IgD-negative memory B cell (primary cell): ENCODE measurements at regions not wholly inside any gene's neighbourhood (a gene's known extent, or its start where the extent isn't known, plus 50 kb on each side); places are given as distances from the start of the nearest gene placed in this dataset.

Experiments used
- H3K27ac Mint-ChIP-seq, 3 donors: one replicate each; pipeline ENCODE4 v1.8.0; 2020 to 2022; ENCODE audit warnings: mild to moderate bottlenecking in 3 of 3, mixed read lengths in 3 of 3, moderate library complexity in 1 of 3
- H3K27me3 Mint-ChIP-seq: one replicate; pipeline ENCODE4 v1.8.0; 2021; ENCODE audit warnings: mixed read lengths
- H3K36me3 Mint-ChIP-seq: one replicate; pipeline ENCODE4 v1.8.0; 2020; ENCODE audit warnings: mild to moderate bottlenecking, mixed read lengths
- H3K4me1 Mint-ChIP-seq, 3 donors: one replicate each; pipeline ENCODE4 v1.8.0; 2020 to 2022; ENCODE audit warnings: mixed read lengths in 3 of 3, mild to moderate bottlenecking in 1 of 3
- H3K4me3 Mint-ChIP-seq, 4 donors: one replicate each; pipeline ENCODE4 v1.8.0; 2020 to 2022; ENCODE audit warnings: mild to moderate bottlenecking in 4 of 4, mixed read lengths in 4 of 4, moderate library complexity in 3 of 4
- H3K9me3 Mint-ChIP-seq, 3 donors: one replicate each; pipeline ENCODE4 v1.8.0; 2020 to 2021; ENCODE audit warnings: mixed read lengths in 3 of 3, mild to moderate bottlenecking in 1 of 3

DNA sequence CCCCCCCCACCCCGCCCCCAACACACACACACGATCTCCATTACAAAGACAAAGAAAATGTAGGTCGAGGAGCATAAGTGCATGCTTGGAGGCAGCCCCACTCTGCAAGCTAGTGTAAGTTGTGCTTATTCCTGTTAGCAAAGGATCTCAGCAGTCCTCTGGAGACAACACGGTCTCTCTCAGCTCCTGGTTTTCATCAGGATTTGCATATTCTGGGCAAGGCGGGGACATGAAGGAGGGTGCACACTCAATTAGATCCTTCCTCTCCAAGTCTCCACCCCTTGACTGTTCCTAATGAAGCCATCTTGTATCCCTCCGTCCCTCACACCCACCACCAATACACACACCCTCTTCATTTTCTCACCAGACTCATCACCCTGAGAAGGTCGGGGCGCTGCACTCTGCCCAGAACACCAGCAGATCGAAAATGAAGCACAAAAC, 63.8 kb downstream of the MRPL46 start:
- peaks cover 3 to 14% (median 14%) of the 10 kb centered on the region in 3 donors for H3K4me1 Mint-ChIP-seq
- H3K27me3 Mint-ChIP-seq, result peaks cover 11% of the 10 kb centered on the region
- no peak overlapping the region for H3K4me3 Mint-ChIP-seq
- peaks cover 0 to 5% (median 0%) of the 10 kb centered on the region in 3 donors for H3K9me3 Mint-ChIP-seq
- H3K36me3 Mint-ChIP-seq, result no peaks in the 10 kb centered on the region
- no peak overlapping the region for H3K27ac Mint-ChIP-seq

DNA sequence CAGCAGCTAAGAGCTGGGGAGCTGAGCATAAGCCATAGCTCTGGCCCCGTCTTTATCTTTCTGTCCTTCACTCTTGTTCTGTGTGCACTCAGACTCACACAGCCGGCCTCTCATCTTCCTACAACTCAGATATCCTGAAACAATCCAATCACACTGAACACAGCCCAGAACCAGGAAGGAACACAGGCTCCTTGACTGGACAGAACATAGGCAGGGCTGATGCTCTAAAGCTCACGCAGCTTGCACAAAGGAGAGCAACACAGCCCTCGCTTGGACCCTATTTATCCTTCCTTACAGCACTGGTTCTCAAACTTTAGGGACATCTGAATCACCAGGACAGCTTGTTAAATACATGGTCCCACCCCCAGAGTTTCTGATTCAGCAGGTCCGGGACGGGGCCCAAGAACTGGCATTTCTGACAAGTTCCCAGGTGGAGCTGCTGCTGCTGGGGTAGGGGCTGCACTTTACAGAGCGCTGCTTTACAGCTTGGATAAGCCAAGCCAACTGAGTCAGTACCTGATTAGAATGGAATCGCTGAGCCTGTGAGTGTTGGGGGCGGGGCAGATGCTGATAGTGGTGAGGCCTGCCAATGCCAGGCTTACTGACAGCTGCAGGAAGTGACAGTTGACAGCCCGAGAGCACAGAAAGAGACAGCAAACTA, 65.1 kb downstream of the MRPL46 start:
- Mint-ChIP-seq H3K4me3 (peak overlapping the region in 2 of 4 donors; percentile 33 to 56), H3K27ac (no peak overlapping the region), H3K9me3 (peaks cover 0 to 5% (median 0%) of the 10 kb centered on the region in 3 donors), H3K27me3 (peaks cover 11% of the 10 kb centered on the region), H3K36me3 (no peaks in the 10 kb centered on the region), H3K4me1 (peaks cover 3 to 14% (median 14%) of the 10 kb centered on the region in 3 donors)

DNA sequence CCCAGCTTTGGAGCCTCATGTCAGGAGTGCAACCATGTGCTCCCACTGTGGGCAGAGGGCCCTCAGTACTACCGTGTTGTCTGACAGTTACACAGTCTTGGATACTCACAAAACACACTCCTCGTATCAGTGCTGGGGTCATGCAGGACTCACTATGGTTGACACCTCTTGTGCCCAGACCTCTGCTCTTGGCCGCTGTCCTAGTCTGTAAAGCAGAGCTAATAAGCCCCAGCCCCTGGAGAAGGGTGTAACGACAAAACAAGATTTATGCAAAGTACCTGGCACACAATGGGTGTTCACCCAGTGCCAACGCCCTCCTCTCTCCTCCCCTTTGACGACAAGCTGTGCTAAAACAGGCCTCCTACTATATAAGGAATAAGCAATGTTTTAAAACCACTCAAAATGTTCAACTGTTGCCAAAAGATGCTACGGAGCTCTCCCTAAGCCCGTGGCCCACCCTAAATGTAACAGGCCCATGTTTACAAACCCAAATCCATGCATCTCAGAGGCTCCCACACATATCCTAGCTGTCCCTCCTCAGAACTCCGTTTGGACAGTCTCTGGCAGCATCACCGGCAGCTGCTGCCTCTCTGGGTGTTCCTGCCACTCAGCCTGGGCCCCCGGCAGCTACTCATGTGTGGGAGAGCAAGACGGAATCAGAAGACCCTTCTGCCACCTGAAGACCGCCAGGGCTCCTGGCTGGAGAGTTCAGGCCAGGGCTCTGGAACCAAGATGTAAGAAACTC, 65.8 kb downstream of the MRPL46 start:
- Mint-ChIP-seq H3K27me3 (peaks cover 11% of the 10 kb centered on the region), H3K9me3 (peaks cover 0 to 5% (median 0%) of the 10 kb centered on the region in 3 donors), H3K36me3 (no peaks in the 10 kb centered on the region), H3K27ac (peak overlapping the region in 1 of 3 donors; percentile 3), H3K4me1 (peaks cover 3 to 14% (median 14%) of the 10 kb centered on the region in 3 donors), H3K4me3 (peak overlapping the region in 2 of 4 donors; percentile 33 to 52)

DNA sequence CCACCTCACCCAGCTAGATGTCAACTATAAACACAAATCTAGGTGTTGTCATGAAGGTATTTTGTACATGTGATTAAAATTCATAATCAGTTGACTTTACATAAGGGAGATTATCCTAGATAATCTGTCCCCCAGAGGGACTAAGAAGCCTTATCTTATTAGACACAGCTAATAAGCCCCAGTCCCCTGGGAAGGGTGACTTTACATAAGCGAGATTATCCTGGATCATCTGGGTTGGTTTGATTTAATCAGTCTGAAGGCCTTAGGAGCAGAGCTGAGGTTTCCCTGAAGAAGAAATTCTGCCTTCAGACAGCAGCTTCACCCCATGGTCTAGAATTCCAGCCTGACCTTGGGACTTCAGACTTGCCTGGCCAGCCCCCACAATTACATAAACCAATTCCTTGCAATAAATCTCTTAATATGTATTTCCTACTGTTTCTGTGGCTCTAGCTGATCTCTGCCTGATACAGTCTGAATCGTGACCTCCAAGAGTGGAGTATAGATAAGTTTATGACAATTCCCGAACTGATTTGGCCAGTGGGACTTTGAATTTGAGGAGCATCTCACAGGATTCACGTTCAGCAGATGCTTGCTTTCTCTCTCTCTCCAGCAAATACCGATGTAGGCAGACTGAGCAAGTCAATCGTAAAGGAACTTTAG, 66.5 kb downstream of the MRPL46 start:
- no peaks in the 10 kb centered on the region for H3K36me3 Mint-ChIP-seq
- peaks cover 3 to 14% (median 14%) of the 10 kb centered on the region in 3 donors for H3K4me1 Mint-ChIP-seq
- H3K27ac Mint-ChIP-seq, result no peak overlapping the region
- no peak overlapping the region for H3K4me3 Mint-ChIP-seq
- peaks cover 11% of the 10 kb centered on the region for H3K27me3 Mint-ChIP-seq
- peaks cover 0 to 5% (median 0%) of the 10 kb centered on the region in 3 donors for H3K9me3 Mint-ChIP-seq

DNA sequence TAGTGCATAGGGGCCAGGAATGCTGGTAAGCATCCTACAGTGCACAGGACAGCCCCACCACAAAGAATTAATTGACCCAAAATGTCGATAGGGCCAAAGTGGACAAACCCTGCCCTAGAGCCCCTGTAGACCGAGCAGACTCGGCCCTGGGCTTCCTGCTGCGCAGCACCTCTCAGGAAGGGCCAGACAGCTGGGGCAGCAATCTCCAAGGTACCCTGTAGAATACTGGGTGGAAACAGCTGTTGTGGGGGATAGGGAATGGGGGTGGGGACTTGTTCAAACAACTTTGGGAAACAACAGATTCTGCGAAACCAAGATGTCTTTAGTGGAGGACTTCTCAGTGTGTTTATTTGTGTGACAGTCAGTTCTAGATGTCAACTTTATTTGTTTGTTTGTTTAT, 67.1 kb downstream of the MRPL46 start:
- Mint-ChIP-seq H3K4me1 (peaks cover 3 to 14% (median 14%) of the 10 kb centered on the region in 3 donors), H3K9me3 (peaks cover 0 to 4% (median 0%) of the 10 kb centered on the region in 3 donors), H3K27me3 (peaks cover 11% of the 10 kb centered on the region), H3K4me3 (no peak overlapping the region), H3K27ac (no peak overlapping the region), H3K36me3 (no peaks in the 10 kb centered on the region)

DNA sequence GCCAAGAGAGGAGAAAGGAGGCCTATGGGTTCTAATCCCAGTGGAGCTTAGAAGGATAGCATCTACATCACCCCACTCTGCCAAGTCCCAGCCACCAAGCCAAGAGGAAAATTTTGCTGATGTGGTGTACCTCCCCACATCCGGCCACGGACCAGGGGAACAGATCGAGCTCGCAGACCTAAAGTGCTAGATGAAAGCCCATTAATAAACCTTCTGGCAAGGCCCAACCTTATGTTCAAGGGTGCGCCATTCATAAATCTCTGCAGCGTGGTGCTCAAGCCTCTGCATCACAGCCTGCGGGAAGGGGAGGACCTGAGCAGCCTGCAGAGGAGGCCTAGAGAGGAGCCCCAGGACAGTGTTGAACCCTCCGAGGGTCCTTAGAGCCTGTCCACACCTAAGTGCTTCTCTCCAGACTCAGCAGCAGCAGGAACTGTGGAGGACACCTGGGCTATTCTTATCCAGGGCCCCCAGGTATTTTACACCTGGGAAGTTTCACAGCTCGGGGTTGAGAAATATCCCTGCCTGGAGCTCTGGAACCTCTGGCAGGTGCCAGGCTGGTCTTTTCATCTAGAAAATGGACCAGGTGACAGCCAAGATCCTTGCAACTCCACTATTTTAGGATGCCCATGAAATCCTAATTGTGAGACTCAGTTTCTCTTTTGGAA, 68.0 kb downstream of the MRPL46 start:
- H3K27ac Mint-ChIP-seq, result no peak overlapping the region
- H3K4me3 Mint-ChIP-seq, result no peak overlapping the region
- H3K36me3 Mint-ChIP-seq, result no peaks in the 10 kb centered on the region
- H3K4me1 Mint-ChIP-seq, result peaks cover 3 to 14% (median 14%) of the 10 kb centered on the region in 3 donors
- H3K9me3 Mint-ChIP-seq, result peaks cover 0 to 1% (median 0%) of the 10 kb centered on the region in 3 donors
- H3K27me3 Mint-ChIP-seq, result peaks cover 11% of the 10 kb centered on the region

DNA sequence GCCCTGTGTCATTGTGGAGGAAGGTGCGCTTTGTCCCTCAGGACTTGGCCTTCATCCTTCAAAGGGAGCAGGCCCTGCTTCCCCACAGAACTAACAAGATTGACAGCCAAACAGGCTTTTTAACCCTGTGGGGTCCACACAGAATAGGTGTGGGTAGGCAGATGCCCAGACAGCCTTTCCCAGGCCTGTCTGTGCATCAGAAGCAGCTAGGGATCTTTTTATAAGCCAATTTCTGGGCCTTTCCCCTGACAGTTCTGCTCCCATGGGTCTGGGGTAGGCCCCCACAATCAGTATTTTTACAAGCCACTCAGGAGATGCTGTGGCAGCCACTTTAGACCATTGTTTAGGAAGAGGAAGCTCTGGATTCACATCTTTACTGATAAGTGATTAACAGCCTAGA, 69.2 kb downstream of the MRPL46 start:
- H3K27me3 Mint-ChIP-seq, result peaks cover 6% of the 10 kb centered on the region
- H3K27ac Mint-ChIP-seq, result no peak overlapping the region
- no peaks in the 10 kb centered on the region for H3K36me3 Mint-ChIP-seq
- H3K4me1 Mint-ChIP-seq, result peaks cover 3 to 14% (median 14%) of the 10 kb centered on the region in 3 donors
- H3K4me3 Mint-ChIP-seq, result no peak overlapping the region
- peaks cover 0 to 1% (median 0%) of the 10 kb centered on the region in 3 donors for H3K9me3 Mint-ChIP-seq

DNA sequence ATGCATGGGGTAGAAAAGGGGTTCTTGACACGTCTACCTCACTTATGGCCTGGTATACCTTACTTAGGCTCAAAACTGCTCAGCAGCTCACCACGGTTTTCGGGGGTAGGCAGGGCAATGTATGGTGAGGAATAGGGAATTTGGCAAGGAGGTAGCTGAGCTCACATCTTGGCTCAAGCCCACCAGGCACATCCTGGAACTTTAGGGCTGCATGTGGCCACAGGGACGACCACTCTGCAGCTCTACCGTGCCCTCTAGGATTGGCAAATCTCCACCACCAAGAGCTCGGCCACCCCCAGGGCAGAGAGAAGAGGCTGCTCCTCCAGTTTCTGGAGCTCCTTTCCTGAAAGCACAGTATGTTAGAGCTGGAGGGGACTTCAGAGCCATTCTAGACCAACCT, 69.7 kb downstream of the MRPL46 start:
- no peak overlapping the region for H3K27ac Mint-ChIP-seq
- peaks cover 0 to 1% (median 0%) of the 10 kb centered on the region in 3 donors for H3K9me3 Mint-ChIP-seq
- peaks cover 6% of the 10 kb centered on the region for H3K27me3 Mint-ChIP-seq
- no peak overlapping the region for H3K4me3 Mint-ChIP-seq
- H3K4me1 Mint-ChIP-seq, result peaks cover 3 to 14% (median 9%) of the 10 kb centered on the region in 3 donors
- H3K36me3 Mint-ChIP-seq, result no peaks in the 10 kb centered on the region

DNA sequence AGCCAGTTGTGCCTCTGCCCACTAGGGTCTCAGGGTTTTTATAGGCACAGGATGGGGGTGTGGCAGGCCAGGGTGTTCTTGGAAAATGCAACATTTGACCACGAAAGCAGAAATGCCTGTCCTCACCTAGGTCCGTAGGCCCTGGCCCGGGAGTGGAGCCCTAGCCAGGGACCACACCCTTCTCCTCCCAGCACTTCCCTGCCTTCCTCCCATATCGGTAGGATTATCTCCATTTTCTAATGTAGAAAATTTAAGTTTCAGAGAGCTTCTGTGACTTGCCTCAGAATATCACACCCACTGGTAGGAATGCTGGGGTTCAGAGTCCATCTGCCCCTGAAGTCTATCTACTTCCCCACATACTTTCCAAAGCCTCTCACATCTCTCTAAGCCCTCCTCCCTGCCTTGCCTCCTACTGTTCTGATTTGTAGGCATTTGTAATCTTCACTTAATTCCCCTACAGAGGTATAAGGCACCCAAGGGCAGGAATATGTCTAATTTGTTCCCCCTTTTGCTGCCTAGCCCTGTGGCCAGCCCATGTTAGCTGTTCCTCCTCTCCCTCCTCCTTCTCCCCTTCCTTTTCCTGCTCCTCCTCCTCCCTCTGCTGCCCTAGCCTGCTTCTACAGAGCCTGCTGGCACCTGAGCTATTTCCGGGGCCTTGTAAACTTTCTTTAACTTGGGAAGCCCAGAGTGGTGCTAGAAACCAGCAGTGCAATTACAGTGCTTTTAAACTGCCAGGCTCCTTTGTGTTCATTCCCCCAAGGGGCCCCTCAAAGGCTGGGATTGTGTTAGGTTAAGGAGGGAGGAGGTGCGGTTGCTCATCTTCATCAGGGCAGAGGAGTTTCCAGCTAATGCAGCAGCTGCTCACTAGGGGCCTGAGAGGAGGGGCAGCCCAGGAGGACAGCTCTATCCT, 71.1 kb downstream of the MRPL46 start:
- H3K4me3 Mint-ChIP-seq, result no peak overlapping the region
- H3K4me1 Mint-ChIP-seq, result peaks cover 0 to 3% (median under 1%) of the 10 kb centered on the region in 3 donors
- H3K27ac Mint-ChIP-seq, result no peak overlapping the region
- H3K27me3 Mint-ChIP-seq, result peaks cover 6% of the 10 kb centered on the region
- H3K9me3 Mint-ChIP-seq, result peaks cover 0 to 1% (median 0%) of the 10 kb centered on the region in 3 donors
- no peaks in the 10 kb centered on the region for H3K36me3 Mint-ChIP-seq

DNA sequence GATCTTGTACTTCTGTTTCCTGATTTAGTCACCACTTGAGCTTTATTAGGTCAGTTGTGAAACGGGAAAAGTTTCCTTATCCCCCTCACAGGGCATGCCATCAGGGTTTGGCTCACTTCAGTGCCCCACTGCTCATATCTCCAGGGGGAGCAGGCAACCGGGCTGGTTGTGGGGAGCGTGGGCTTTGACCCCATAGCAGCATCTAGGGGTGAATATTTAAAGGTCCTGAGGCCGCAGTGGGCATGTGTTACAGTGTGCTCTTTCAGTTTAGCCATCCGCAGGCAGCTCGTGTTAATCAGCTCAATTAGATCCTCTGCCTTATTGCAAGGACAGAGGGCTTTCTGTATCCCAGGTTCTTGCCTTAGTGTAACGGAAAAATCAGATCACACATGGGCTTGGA, 71.9 kb downstream of the MRPL46 start:
- no peak overlapping the region for H3K4me3 Mint-ChIP-seq

DNA sequence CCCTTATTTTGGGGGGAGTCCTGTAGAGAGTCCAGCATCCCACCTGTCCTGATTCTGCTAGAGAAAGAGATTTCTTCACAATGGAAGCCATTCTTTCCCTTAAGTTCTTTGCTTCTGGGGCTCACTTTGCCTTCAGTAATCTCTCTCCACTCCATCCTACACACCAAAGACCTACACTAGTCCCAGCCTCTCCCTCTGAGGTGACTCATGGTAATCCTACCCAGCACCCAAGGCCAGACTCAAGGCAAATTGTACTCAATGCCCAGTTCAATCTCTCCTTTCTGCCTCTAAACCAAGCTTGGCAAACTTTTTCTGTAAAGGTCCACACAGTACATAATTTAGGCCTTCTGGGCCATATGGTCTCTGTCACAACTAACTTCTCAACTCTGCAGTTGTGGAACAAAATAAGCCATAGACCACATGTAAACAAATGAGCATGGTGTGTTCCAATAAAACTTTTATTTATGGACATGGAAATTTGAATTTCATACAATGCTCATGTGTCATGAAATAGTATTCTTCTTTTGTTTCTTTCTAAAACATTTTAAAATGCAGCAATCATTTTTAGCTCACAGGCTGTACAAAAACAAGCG, 72.5 kb downstream of the MRPL46 start:
- no peaks in the 10 kb centered on the region for H3K4me1 Mint-ChIP-seq
- no peak overlapping the region for H3K27ac Mint-ChIP-seq
- H3K27me3 Mint-ChIP-seq, result peaks cover 8% of the 10 kb centered on the region
- peaks cover 0 to 1% (median 0%) of the 10 kb centered on the region in 3 donors for H3K9me3 Mint-ChIP-seq
- no peaks in the 10 kb centered on the region for H3K36me3 Mint-ChIP-seq
- H3K4me3 Mint-ChIP-seq, result no peak overlapping the region

More for the DNA sequence above, 71.9 kb downstream of the MRPL46 start:
- Mint-ChIP-seq H3K36me3 (no peaks in the 10 kb centered on the region), H3K4me1 (no peaks in the 10 kb centered on the region), H3K27ac (no peak overlapping the region), H3K9me3 (peaks cover 0 to 1% (median 0%) of the 10 kb centered on the region in 3 donors), H3K27me3 (peaks cover 6% of the 10 kb centered on the region)

DNA sequence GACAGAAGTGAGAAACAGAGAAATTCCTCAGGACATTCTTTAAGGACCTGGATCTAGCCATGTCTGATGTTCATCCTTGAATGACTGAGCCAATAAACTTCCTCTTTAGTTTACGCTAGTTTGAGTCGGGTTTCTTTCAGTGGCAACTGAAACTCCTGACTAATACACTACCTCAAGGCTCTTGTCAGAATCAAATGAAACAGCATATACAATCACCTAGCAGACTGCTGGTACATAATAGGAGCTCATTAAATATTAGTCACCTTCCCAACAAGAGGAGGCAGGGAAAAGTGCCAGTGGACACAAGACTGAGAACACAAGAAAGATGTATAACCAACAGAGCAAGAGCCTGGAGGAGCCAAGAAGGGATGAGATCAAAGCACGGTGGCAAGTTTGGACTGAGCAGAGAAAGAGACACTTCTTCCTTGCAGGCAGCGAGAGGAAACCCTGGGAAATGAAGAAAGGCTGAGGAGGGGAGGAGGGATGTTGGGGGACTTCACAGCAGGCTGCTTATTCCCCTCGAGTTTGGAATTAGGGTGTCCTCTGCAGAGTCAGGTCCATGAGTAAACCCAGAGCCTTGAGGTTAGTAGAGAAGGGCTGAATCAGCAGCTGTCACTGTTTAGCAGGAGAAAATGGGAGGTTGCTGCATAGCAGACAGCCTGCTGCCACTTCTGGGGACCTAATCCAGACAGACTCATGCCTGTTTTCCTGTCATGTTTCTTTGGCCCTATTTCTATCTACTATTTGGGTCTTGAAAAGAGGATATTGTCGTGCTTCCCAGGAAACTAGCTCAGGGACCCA, 73.3 kb downstream of the MRPL46 start:
- H3K9me3 Mint-ChIP-seq, result peaks cover 0 to 1% (median 0%) of the 10 kb centered on the region in 3 donors
- no peak overlapping the region for H3K4me3 Mint-ChIP-seq
- no peaks in the 10 kb centered on the region for H3K4me1 Mint-ChIP-seq
- H3K27me3 Mint-ChIP-seq, result peaks cover 8% of the 10 kb centered on the region
- H3K27ac Mint-ChIP-seq, result no peak overlapping the region
- H3K36me3 Mint-ChIP-seq, result no peaks in the 10 kb centered on the region

DNA sequence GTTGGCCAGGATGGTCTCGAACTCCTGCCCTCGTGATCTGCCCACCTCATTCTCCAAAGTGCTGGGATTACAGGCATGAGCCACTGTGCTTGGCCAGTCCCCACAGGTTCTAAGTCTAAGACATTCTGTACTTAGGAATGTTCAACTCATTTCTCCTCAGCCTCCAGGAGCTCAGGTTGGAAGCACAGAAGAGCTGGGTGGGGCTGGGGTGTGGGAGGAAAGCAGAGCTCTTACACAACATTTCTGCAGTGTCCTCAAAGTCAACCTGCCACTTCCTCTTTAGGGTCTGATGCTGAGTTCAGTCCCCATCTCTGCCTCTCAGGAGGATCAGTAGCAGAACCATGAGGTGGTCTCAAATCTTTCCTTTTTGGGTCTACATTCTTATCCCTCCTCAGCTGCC, 75.5 kb downstream of the MRPL46 start:
- H3K36me3 Mint-ChIP-seq, result no peaks in the 10 kb centered on the region
- peaks cover 8% of the 10 kb centered on the region for H3K27me3 Mint-ChIP-seq
- no peak overlapping the region for H3K4me3 Mint-ChIP-seq
- H3K27ac Mint-ChIP-seq, result no peak overlapping the region
- H3K9me3 Mint-ChIP-seq, result peaks cover 0 to 1% (median 0%) of the 10 kb centered on the region in 3 donors
- H3K4me1 Mint-ChIP-seq, result no peaks in the 10 kb centered on the region
